ENCODE measurements at regions not wholly inside any gene's neighbourhood (a gene's known extent, or its start where the extent isn't known, plus 50 kb on each side); places are given as distances from the start of the nearest gene placed in this dataset.

DNA sequence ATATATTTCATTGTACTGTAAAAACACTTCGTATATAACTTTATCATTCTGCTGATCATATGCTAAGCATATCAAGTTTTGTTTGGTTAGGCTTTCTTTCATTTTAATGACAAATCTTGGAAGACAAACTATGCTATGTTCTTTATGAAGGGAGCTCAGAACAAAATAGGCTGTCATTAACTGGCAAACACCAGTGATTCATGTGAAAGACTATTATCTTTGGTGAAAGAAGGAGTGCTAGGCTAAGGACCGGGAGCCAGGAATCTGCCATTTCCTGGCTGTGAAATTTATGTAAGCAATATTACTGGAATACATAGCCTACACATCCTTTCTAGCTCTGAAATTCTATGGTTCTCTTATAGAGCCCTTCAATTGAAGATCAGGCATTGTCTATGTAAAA is 136.2 kb upstream of the CCN2 start:
- TF ChIP-seq ZNF274 (IDR thresholded peaks at IDR 0.05; ENCODE audit: low read depth, low read length) (no peak), YY1 (IDR thresholded peaks at IDR 0.05; ENCODE audit: insufficient read depth, insufficient read length) (no peak), SUZ12 (IDR thresholded peaks at IDR 0.05; ENCODE audit: extremely low read depth, insufficient read depth, insufficient read length) (no peak)
- H3K9me3 ChIP-seq (ENCODE audit: insufficient read depth, low read length) = no peaks in the 10 kb centered on the region
- no peaks in the 10 kb centered on the region for H3K27me3 ChIP-seq (ENCODE audit: insufficient read depth, insufficient read length)
- no peak for DNase-seq (ENCODE audit: low read depth, low spot score)
- no peaks in the 10 kb centered on the region for H3K36me3 ChIP-seq (ENCODE audit: insufficient read depth, insufficient read length, low read length)
- no peak overlapping the region for H3K9ac ChIP-seq (ENCODE audit: insufficient read length, low read depth)
- no peak overlapping the region for H3K4me3 ChIP-seq (ENCODE audit: insufficient read length, low read depth)
- no peaks in the 10 kb centered on the region for H3K4me1 ChIP-seq (ENCODE audit: insufficient read depth, insufficient read length)

DNA sequence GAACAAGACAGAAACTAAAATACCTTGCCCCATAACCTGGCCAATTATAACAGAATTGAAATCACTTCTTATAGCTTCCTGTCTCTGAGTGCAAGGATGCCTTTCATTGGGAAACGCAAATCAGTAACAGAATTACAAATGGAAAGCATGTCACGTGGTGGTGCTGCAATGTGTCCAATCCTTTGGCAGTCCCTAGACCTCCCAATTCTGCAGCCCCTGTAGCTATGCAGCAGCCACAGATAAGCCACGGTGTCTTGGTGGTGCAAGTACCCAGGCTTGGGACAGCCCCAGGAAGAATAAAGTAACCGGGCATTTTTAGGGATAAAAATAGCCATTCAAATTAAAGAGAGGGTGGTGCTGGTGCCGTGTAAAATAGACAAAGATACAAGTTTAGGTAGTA is 134.6 kb upstream of the CCN2 start:
- Histone ChIP-seq H3K27me3 (ENCODE audit: insufficient read depth, insufficient read length) (no peaks in the 10 kb centered on the region), H3K9ac (ENCODE audit: insufficient read length, low read depth) (no peak overlapping the region), H3K36me3 (ENCODE audit: insufficient read depth, insufficient read length, low read length) (no peaks in the 10 kb centered on the region), H3K9me3 (ENCODE audit: insufficient read depth, low read length) (no peaks in the 10 kb centered on the region), H3K4me1 (ENCODE audit: insufficient read depth, insufficient read length) (no peaks in the 10 kb centered on the region), H3K4me3 (ENCODE audit: insufficient read length, low read depth) (no peak overlapping the region)
- DNase-seq (ENCODE audit: low read depth, low spot score) = no peak
- TF ChIP-seq YY1 (IDR thresholded peaks at IDR 0.05; ENCODE audit: insufficient read depth, insufficient read length) (no peak), SUZ12 (IDR thresholded peaks at IDR 0.05; ENCODE audit: extremely low read depth, insufficient read depth, insufficient read length) (no peak), ZNF274 (IDR thresholded peaks at IDR 0.05; ENCODE audit: low read depth, low read length) (no peak)

DNA sequence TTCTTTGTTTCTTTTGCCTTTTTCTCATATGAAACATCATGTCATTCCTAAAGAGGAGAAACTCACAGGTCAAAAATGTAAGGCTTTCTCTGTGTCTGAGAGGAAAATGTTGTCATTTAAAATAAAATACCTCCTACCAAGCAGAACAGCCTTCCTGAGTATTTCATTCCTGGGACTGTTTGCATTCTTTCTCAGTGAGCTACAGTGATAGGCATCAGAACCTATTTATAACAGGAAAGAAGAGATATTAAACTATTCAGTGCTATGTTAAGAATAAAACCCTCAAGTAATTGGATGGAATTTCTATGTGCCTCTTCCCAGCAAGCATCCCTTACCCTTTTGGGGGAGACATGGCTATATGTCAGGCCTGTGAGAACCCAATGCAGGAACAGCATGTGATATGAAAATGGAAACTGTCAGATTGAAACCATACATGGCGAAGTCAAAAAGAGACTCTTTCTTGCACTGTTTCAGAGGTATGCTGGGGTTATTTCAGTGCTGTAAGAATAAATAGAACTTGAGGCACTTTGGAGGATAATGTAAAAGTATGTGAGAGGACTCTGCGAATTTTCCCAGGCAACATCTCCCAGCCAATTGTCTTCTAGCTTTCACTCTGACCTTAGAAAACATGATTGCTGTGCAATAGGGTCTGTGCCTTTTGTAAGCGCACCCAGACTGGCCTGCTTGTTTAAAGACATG is 133.8 kb upstream of the CCN2 start:
- no peaks in the 10 kb centered on the region for H3K36me3 ChIP-seq (ENCODE audit: insufficient read depth, insufficient read length, low read length)
- no peak overlapping the region for H3K4me3 ChIP-seq (ENCODE audit: insufficient read length, low read depth)
- H3K9me3 ChIP-seq (ENCODE audit: insufficient read depth, low read length) = no peaks in the 10 kb centered on the region
- TF ChIP-seq SUZ12 (IDR thresholded peaks at IDR 0.05; ENCODE audit: extremely low read depth, insufficient read depth, insufficient read length) (no peak), ZNF274 (IDR thresholded peaks at IDR 0.05; ENCODE audit: low read depth, low read length) (no peak), YY1 (IDR thresholded peaks at IDR 0.05; ENCODE audit: insufficient read depth, insufficient read length) (no peak)
- no peaks in the 10 kb centered on the region for H3K4me1 ChIP-seq (ENCODE audit: insufficient read depth, insufficient read length)
- DNase-seq (ENCODE audit: low read depth, low spot score) = no peak
- no peaks in the 10 kb centered on the region for H3K27me3 ChIP-seq (ENCODE audit: insufficient read depth, insufficient read length)
- H3K9ac ChIP-seq (ENCODE audit: insufficient read length, low read depth) = no peak overlapping the region

DNA sequence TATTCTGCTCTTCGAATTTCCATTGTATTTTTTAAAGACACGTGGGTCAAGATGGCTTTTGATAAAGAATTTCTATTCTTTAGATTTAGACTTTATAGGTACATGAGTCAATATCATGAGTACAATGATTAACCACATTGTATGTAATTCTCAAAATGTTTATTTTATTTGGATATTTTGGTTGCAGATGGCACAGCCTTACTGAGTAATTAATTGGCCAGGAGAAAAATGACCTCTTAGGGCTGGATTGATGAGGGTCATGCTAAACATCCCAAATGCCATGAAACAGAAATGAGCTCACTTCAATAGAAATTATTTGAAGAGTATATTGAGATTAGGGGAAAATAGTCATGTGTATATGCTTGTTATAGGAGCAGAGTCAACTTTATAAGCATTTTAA is 131.2 kb upstream of the CCN2 start:
- Histone ChIP-seq H3K27me3 (ENCODE audit: insufficient read depth, insufficient read length) (no peaks in the 10 kb centered on the region), H3K4me1 (ENCODE audit: insufficient read depth, insufficient read length) (no peaks in the 10 kb centered on the region), H3K9ac (ENCODE audit: insufficient read length, low read depth) (no peak overlapping the region), H3K36me3 (ENCODE audit: insufficient read depth, insufficient read length, low read length) (no peaks in the 10 kb centered on the region), H3K9me3 (ENCODE audit: insufficient read depth, low read length) (no peaks in the 10 kb centered on the region), H3K4me3 (ENCODE audit: insufficient read length, low read depth) (no peak overlapping the region)
- TF ChIP-seq SUZ12 (IDR thresholded peaks at IDR 0.05; ENCODE audit: extremely low read depth, insufficient read depth, insufficient read length) (no peak), ZNF274 (IDR thresholded peaks at IDR 0.05; ENCODE audit: low read depth, low read length) (no peak), YY1 (IDR thresholded peaks at IDR 0.05; ENCODE audit: insufficient read depth, insufficient read length) (no peak)
- no peak for DNase-seq (ENCODE audit: low read depth, low spot score)

DNA sequence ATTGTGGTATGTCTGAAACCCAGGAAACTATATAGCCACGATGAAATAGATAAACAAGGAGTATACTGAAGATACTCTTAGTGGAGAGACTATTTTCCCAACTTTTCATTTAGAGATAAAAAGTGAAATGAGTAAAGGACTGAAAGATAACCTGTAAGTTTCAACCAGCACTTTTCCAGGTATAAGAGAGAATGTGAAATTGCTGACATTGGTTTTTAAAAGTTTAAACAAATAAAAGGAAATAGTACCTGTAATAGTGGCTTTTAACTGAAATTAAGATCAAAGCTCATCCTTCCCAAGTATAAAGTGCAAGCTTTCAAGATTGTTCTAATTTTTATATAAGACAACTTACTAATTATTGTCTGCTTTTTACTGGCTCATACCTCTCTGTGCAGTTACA is 130.2 kb upstream of the CCN2 start:
- TF ChIP-seq YY1 (IDR thresholded peaks at IDR 0.05; ENCODE audit: insufficient read depth, insufficient read length) = no peak
- no peak for TF ChIP-seq ZNF274 (IDR thresholded peaks at IDR 0.05; ENCODE audit: low read depth, low read length)
- no peak for TF ChIP-seq SUZ12 (IDR thresholded peaks at IDR 0.05; ENCODE audit: extremely low read depth, insufficient read depth, insufficient read length)
- Histone ChIP-seq H3K36me3 (ENCODE audit: insufficient read depth, insufficient read length, low read length) (no peaks in the 10 kb centered on the region), H3K27me3 (ENCODE audit: insufficient read depth, insufficient read length) (no peaks in the 10 kb centered on the region), H3K4me1 (ENCODE audit: insufficient read depth, insufficient read length) (no peaks in the 10 kb centered on the region), H3K4me3 (ENCODE audit: insufficient read length, low read depth) (no peak overlapping the region), H3K9ac (ENCODE audit: insufficient read length, low read depth) (no peak overlapping the region), H3K9me3 (ENCODE audit: insufficient read depth, low read length) (no peaks in the 10 kb centered on the region)
- no peak for DNase-seq (ENCODE audit: low read depth, low spot score)

DNA sequence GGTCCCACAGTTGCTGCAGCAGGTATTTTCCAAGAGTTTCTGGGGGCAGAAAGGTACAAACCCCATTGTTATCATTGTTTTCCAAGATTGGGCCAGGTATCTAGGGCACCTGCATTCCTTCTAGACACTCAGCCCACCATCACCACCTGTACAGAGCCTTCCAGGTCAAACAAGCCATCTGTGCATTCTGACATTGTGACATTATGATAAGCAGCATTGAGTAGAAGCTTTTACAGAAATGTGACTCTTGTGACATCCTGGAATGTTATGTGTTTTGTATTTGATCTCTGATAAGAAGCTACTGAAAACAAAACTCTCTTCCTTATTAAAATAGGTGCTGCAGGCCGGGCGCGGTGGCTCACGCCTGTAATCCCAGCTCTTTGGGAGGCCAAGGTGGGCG is 128.1 kb upstream of the CCN2 start:
- Histone ChIP-seq H3K4me3 (ENCODE audit: insufficient read length, low read depth) (no peak overlapping the region), H3K9me3 (ENCODE audit: insufficient read depth, low read length) (no peaks in the 10 kb centered on the region), H3K9ac (ENCODE audit: insufficient read length, low read depth) (no peak overlapping the region), H3K36me3 (ENCODE audit: insufficient read depth, insufficient read length, low read length) (no peaks in the 10 kb centered on the region), H3K27me3 (ENCODE audit: insufficient read depth, insufficient read length) (no peaks in the 10 kb centered on the region), H3K4me1 (ENCODE audit: insufficient read depth, insufficient read length) (no peaks in the 10 kb centered on the region)
- no peak for DNase-seq (ENCODE audit: low read depth, low spot score)
- TF ChIP-seq SUZ12 (IDR thresholded peaks at IDR 0.05; ENCODE audit: extremely low read depth, insufficient read depth, insufficient read length) (no peak), YY1 (IDR thresholded peaks at IDR 0.05; ENCODE audit: insufficient read depth, insufficient read length) (no peak), ZNF274 (IDR thresholded peaks at IDR 0.05; ENCODE audit: low read depth, low read length) (no peak)

DNA sequence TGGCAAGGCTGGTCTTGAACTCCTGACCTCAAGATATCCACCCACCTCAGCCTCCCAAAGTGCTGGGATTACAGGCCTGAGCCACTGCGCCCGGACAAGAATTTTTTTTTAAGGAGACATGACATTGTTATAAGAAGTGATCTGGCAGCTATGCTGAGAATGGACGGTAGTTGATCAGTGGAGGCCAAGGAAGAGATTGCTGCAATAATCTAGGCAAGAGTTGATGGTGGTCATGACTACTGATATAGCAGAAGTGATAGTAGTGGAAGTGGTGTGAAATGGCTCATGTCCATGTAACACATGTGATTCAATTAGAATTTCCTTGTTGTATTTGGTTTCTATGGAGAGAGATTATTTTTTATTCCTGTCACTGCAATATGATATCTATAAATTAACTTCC is 125.3 kb upstream of the CCN2 start:
- no peaks in the 10 kb centered on the region for H3K4me1 ChIP-seq (ENCODE audit: insufficient read depth, insufficient read length)
- no peak for TF ChIP-seq ZNF274 (IDR thresholded peaks at IDR 0.05; ENCODE audit: low read depth, low read length)
- no peak for TF ChIP-seq SUZ12 (IDR thresholded peaks at IDR 0.05; ENCODE audit: extremely low read depth, insufficient read depth, insufficient read length)
- no peak for TF ChIP-seq YY1 (IDR thresholded peaks at IDR 0.05; ENCODE audit: insufficient read depth, insufficient read length)
- no peaks in the 10 kb centered on the region for H3K36me3 ChIP-seq (ENCODE audit: insufficient read depth, insufficient read length, low read length)
- H3K9me3 ChIP-seq (ENCODE audit: insufficient read depth, low read length) = no peaks in the 10 kb centered on the region
- no peak overlapping the region for H3K4me3 ChIP-seq (ENCODE audit: insufficient read length, low read depth)
- DNase-seq (ENCODE audit: low read depth, low spot score) = no peak
- no peaks in the 10 kb centered on the region for H3K27me3 ChIP-seq (ENCODE audit: insufficient read depth, insufficient read length)
- no peak overlapping the region for H3K9ac ChIP-seq (ENCODE audit: insufficient read length, low read depth)
